Thoracic aorta (tissue), 2 donors: ENCODE measurements at regions not wholly inside any gene's neighbourhood (a gene's known extent, or its start where the extent isn't known, plus 50 kb on each side); places are given as distances from the start of the nearest gene placed in this dataset.
"Not testable (repeated sequence)": the region's sequence is repeated elsewhere in the genome, so short reads cannot be mapped to it uniquely, and the experiment has no call there.

Experiments
- ATAC-seq: fragments of 150-250 bp; one replicate; pipeline ENCODE4 v1.8.0; 2017; ENCODE audit warnings: low read depth; ENCODE audit not compliant: insufficient number of reproducible peaks, low FRiP score
- DNase-seq: peaks from one replicate; pipeline ENCODE4 v3.0.0-alpha.2; 2020; ENCODE audit warnings: low spot score
- H3K27ac ChIP-seq, 2 donors: fragments of 200-600 bp; sonication (generic); 1 replicate in 1 of 2; 2 replicates in 1 of 2; pipeline ENCODE4 v1.5.1; 2016; ENCODE audit warnings: mild to moderate bottlenecking in 2 of 2, moderate library complexity in 2 of 2
- H3K27me3 ChIP-seq: fragments of 200-600 bp; sonication (generic); replicated peaks from 2 replicates; pipeline ENCODE4 v1.6.0; 2016; ENCODE audit warnings: mild to moderate bottlenecking; ENCODE audit not compliant: insufficient read depth
- H3K36me3 ChIP-seq: fragments of 200-600 bp; sonication (generic); one replicate; pipeline ENCODE4 v1.5.1; 2016
- H3K4me1 ChIP-seq, 2 donors: fragments of 200-600 bp; sonication (generic); 1 replicate in 1 of 2; 2 replicates in 1 of 2; pipeline versions ENCODE4 v1.5.1 to v1.6.0; 2016; ENCODE audit warnings: low read depth in 2 of 2, mild to moderate bottlenecking in 1 of 2; ENCODE audit not compliant: control insufficient read depth in 1 of 2
- H3K4me3 ChIP-seq: fragments of 200-600 bp; sonication (generic); 2 replicates; pipeline ENCODE4 v1.5.1; 2016; ENCODE audit warnings: mild to moderate bottlenecking
- H3K9me3 ChIP-seq: fragments of 200-600 bp; sonication (generic); 2 replicates; pipeline ENCODE4 v1.5.1; 2016
- CTCF ChIP-seq: fragments of 200-600 bp; sonication (generic); IDR thresholded peaks from one replicate; pipeline ENCODE4 v1.5.1; 2019; ENCODE audit warnings: antibody characterized with exemption

- ATAC-seq (no peak), DNase-seq (no peak)
- Histone ChIP-seq H3K27me3 (no peaks in the 10 kb centered on the region), H3K9me3 (no peaks in the 10 kb centered on the region), H3K36me3 (no peaks in the 10 kb centered on the region), H3K4me3 (no peak overlapping the region), H3K27ac (no peak overlapping the region), H3K4me1 (peaks cover 0 to 56% of the 10 kb centered on the region in 2 donors)
- no peak for TF ChIP-seq CTCF
These were observed 146.1 kb upstream of the RPS23 start for GRCh38 chr5:82424211-82424610.

- Histone ChIP-seq H3K4me1 (peaks cover 6 to 67% of the 10 kb centered on the region in 2 donors), H3K27ac (peak overlapping the region; percentile 29 to 63), H3K36me3 (no peaks in the 10 kb centered on the region), H3K9me3 (no peaks in the 10 kb centered on the region), H3K27me3 (no peaks in the 10 kb centered on the region), H3K4me3 (no peak overlapping the region)
- DNase-seq (peak; percentile 45), ATAC-seq (peak; percentile 16)
- TF ChIP-seq CTCF = no peak
These were observed 144.6 kb upstream of the RPS23 start for GRCh38 chr5:82422751-82423181.

- Histone ChIP-seq H3K36me3 (no peaks in the 10 kb centered on the region), H3K4me1 (peaks cover 6 to 67% of the 10 kb centered on the region in 2 donors), H3K9me3 (no peaks in the 10 kb centered on the region), H3K27ac (peak overlapping the region; percentile 29 to 63), H3K27me3 (no peaks in the 10 kb centered on the region), H3K4me3 (no peak overlapping the region)
- ATAC-seq (no peak), DNase-seq (no peak)
- no peak for TF ChIP-seq CTCF
These were observed 144.0 kb upstream of the RPS23 start for GRCh38 chr5:82422001-82422740.

GRCh38 chr5:82421119-82421518 is 143.0 kb upstream of the RPS23 start:
- Histone ChIP-seq H3K4me1 (peaks cover 6 to 57% of the 10 kb centered on the region in 2 donors), H3K4me3 (no peak overlapping the region), H3K9me3 (no peaks in the 10 kb centered on the region), H3K27ac (no peak overlapping the region), H3K27me3 (no peaks in the 10 kb centered on the region), H3K36me3 (no peaks in the 10 kb centered on the region)
- DNase-seq = no peak
- ATAC-seq = no peak
- no peak for TF ChIP-seq CTCF

- not testable (repeated sequence) for H3K27ac ChIP-seq, H3K4me3 ChIP-seq, H3K36me3 ChIP-seq, H3K9me3 ChIP-seq, DNase-seq, H3K27me3 ChIP-seq, ATAC-seq
- H3K4me1 ChIP-seq = peaks cover 6 to 51% of the 10 kb centered on the region in 2 donors
These were observed 142.4 kb upstream of the RPS23 start for GRCh38 chr5:82420524-82420923.
